Loucy (cell line): ENCODE measurements at regions not wholly inside any gene's neighbourhood (a gene's known extent, or its start where the extent isn't known, plus 50 kb on each side); places are given as distances from the start of the nearest gene placed in this dataset.

Experiments used
- CTCF ChIP-seq: fragments of 200-600 bp; sonication (generic); conservative IDR thresholded peaks from 2 replicates; pipeline ENCODE4 v1.5.1; 2014; ENCODE audit warnings: mild to moderate bottlenecking, antibody characterized with exemption, low read length
- EZH2phosphoT487 ChIP-seq: fragments of 200-600 bp; IDR thresholded peaks from 2 replicates; pipeline ENCODE4 v1.6.1; 2018; ENCODE audit warnings: antibody characterized with exemption, mild to moderate bottlenecking, moderate library complexity, borderline replicate concordance

DNA sequence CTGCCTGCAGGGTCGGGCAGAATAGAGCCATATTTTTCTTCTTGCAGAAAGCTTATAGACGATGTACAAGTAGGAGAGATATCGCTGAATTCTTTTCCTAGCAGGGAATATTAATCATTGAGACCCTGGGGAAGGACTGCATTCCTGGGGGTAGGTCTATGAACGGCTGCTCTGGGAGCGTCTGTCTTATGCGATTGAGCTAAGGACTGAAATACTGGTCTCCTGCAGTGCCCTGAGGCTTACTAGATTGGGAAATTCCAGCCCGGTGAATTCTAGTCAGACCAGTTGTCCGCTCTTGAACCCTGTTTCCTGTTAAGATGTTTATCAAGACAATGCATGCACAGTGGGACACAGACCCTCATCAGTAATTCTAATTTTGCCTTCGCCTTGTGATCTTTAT lies 59.8 kb upstream of the UBAC2 start:
- TF ChIP-seq CTCF (no peak), EZH2phosphoT487 (no peak)
